Renal pelvis (tissue), 1 donor: ENCODE measurements at regions not wholly inside any gene's neighbourhood (a gene's known extent, or its start where the extent isn't known, plus 50 kb on each side); places are given as distances from the start of the nearest gene placed in this dataset.

ENCODE experiments used
- DNase-seq: peaks from one replicate; pipeline ENCODE4 v3.0.0-alpha.2; 2013

- no peak for DNase-seq
Observed at GRCh38 chr3:30354972-30355371, 251.4 kb upstream of the TGFBR2 start.

GRCh38 chr3:30355622-30356021, 250.8 kb upstream of the TGFBR2 start:
- no peak for DNase-seq

GRCh38 chr3:30356866-30357753, 249.3 kb upstream of the TGFBR2 start:
- DNase-seq: no peak

GRCh38 chr3:30357897-30358296, 248.5 kb upstream of the TGFBR2 start:
- no peak for DNase-seq

- no peak for DNase-seq
Observed at GRCh38 chr3:30358871-30359270, 247.5 kb upstream of the TGFBR2 start.

- DNase-seq: no peak
Observed at GRCh38 chr3:30368978-30369377, 237.4 kb upstream of the TGFBR2 start.

- peak; percentile 10 for DNase-seq
Observed at GRCh38 chr3:30370681-30371271, 235.6 kb upstream of the TGFBR2 start.

GRCh38 chr3:30372837-30373236, 233.6 kb upstream of the TGFBR2 start:
- DNase-seq: no peak

- no peak for DNase-seq
Observed at GRCh38 chr3:30384546-30385072, 221.8 kb upstream of the TGFBR2 start.

- DNase-seq: no peak
Observed at GRCh38 chr3:30393079-30393478, 213.3 kb upstream of the TGFBR2 start.

GRCh38 chr3:30397030-30397429, 209.4 kb upstream of the TGFBR2 start:
- DNase-seq: no peak

GRCh38 chr3:30399394-30400181, 206.8 kb upstream of the TGFBR2 start:
- no peak for DNase-seq

GRCh38 chr3:30400926-30401325, 205.5 kb upstream of the TGFBR2 start:
- no peak for DNase-seq

GRCh38 chr3:30401971-30402370, 204.4 kb upstream of the TGFBR2 start:
- no peak for DNase-seq

- DNase-seq: no peak
Observed at GRCh38 chr3:30407651-30408050, 198.8 kb upstream of the TGFBR2 start.

GRCh38 chr3:30408105-30408557, 198.3 kb upstream of the TGFBR2 start:
- no peak for DNase-seq

GRCh38 chr3:30418443-30418842, 188.0 kb upstream of the TGFBR2 start:
- no peak for DNase-seq

GRCh38 chr3:30421266-30421665, 185.1 kb upstream of the TGFBR2 start:
- DNase-seq: no peak

GRCh38 chr3:30426293-30426993, 180.0 kb upstream of the TGFBR2 start:
- DNase-seq: no peak

- no peak for DNase-seq
Observed at GRCh38 chr3:30428251-30428650, 178.2 kb upstream of the TGFBR2 start.

- no peak for DNase-seq
Observed at GRCh38 chr3:30435861-30436331, 170.5 kb upstream of the TGFBR2 start.
